ENCODE measurements at regions not wholly inside any gene's neighbourhood (a gene's known extent, or its start where the extent isn't known, plus 50 kb on each side); places are given as distances from the start of the nearest gene placed in this dataset.

GRCh38 chr12:94750864-94751263 is 100.5 kb upstream of the TMCC3 start:
- intact Hi-C loops (cut with DNase I; ENCODE audit: low total_unique reads) = no loop called here
- TF ChIP-seq POLR2AphosphoS5 (IDR thresholded peaks at IDR 0.05) = no peak
- no peak for TF ChIP-seq CTCF (IDR thresholded peaks at IDR 0.05 in 8 of 11, conservative IDR thresholded peaks at IDR 0.05 in 3 of 11)
- TF ChIP-seq POLR2A (IDR thresholded peaks at IDR 0.05) = no peak
- H3K36me3 ChIP-seq = no peaks in the 10 kb centered on the region
- no peaks in the 10 kb centered on the region for H3K27me3 ChIP-seq (replicated peaks in 1 of 7)
- DNase-seq = no peak
- H3K27ac ChIP-seq = no peak overlapping the region
- H3K4me1 ChIP-seq = no peaks in the 10 kb centered on the region
- no peaks in the 10 kb centered on the region for H3K9me3 ChIP-seq
- 85 to 94% (median 89%) methylated on average over 6 of the region's 6 CpGs for WGBS, 5 donors
- H3K4me3 ChIP-seq = no peak overlapping the region

- no peaks in the 10 kb centered on the region for H3K27me3 ChIP-seq (replicated peaks in 1 of 7)
- no peak for TF ChIP-seq POLR2AphosphoS5 (IDR thresholded peaks at IDR 0.05)
- TF ChIP-seq POLR2A (IDR thresholded peaks at IDR 0.05) = no peak
- no peak for TF ChIP-seq CTCF (IDR thresholded peaks at IDR 0.05 in 8 of 11, conservative IDR thresholded peaks at IDR 0.05 in 3 of 11)
- H3K36me3 ChIP-seq = no peaks in the 10 kb centered on the region
- H3K4me3 ChIP-seq = no peak overlapping the region
- H3K4me1 ChIP-seq = no peaks in the 10 kb centered on the region
- DNase-seq = no peak
- intact Hi-C loops (cut with DNase I; ENCODE audit: low total_unique reads) = no loop called here
- 78 to 97% (median 90%) methylated on average over 6 of the region's 6 CpGs for WGBS, 5 donors
- no peaks in the 10 kb centered on the region for H3K9me3 ChIP-seq
- H3K27ac ChIP-seq = no peak overlapping the region
Observed at GRCh38 chr12:94749890-94750289, 99.5 kb upstream of the TMCC3 start.

- H3K4me1 ChIP-seq = no peaks in the 10 kb centered on the region
- WGBS, 5 donors = 91 to 97% (median 93%) methylated on average over 7 of the region's 7 CpGs
- intact Hi-C loops (cut with DNase I; ENCODE audit: low total_unique reads) = no loop called here
- no peak overlapping the region for H3K4me3 ChIP-seq
- no peaks in the 10 kb centered on the region for H3K36me3 ChIP-seq
- TF ChIP-seq POLR2AphosphoS5 (IDR thresholded peaks at IDR 0.05) (no peak), CTCF (IDR thresholded peaks at IDR 0.05 in 8 of 11, conservative IDR thresholded peaks at IDR 0.05 in 3 of 11) (no peak), POLR2A (IDR thresholded peaks at IDR 0.05) (no peak)
- no peak overlapping the region for H3K27ac ChIP-seq
- no peaks in the 10 kb centered on the region for H3K27me3 ChIP-seq (replicated peaks in 1 of 7)
- DNase-seq = no peak
- H3K9me3 ChIP-seq = no peaks in the 10 kb centered on the region
Observed at GRCh38 chr12:94749455-94749854, 99.1 kb upstream of the TMCC3 start.

GRCh38 chr12:94748726-94749421 is 98.5 kb upstream of the TMCC3 start:
- Histone ChIP-seq H3K4me1 (no peaks in the 10 kb centered on the region), H3K9me3 (no peaks in the 10 kb centered on the region), H3K27ac (no peak overlapping the region), H3K4me3 (no peak overlapping the region), H3K27me3 (replicated peaks in 1 of 7) (no peaks in the 10 kb centered on the region), H3K36me3 (no peaks in the 10 kb centered on the region)
- DNase-seq = no peak
- intact Hi-C loops (cut with DNase I; ENCODE audit: low total_unique reads) = no loop called here
- WGBS, 5 donors = 81 to 86% (median 83%) methylated on average over 10 of the region's 10 CpGs
- TF ChIP-seq POLR2AphosphoS5 (IDR thresholded peaks at IDR 0.05) (no peak), POLR2A (IDR thresholded peaks at IDR 0.05) (no peak), CTCF (IDR thresholded peaks at IDR 0.05 in 8 of 11, conservative IDR thresholded peaks at IDR 0.05 in 3 of 11) (no peak)
